GM23248 (cell line): ENCODE measurements at regions not wholly inside any gene's neighbourhood (a gene's known extent, or its start where the extent isn't known, plus 50 kb on each side); places are given as distances from the start of the nearest gene placed in this dataset.

Source experiments
- DNase-seq: peaks from one replicate; pipeline ENCODE4 v3.0.0-alpha.2; 2015
- H2AFZ ChIP-seq: fragments of 200-600 bp; sonication (generic); 2 replicates; pipeline ENCODE4 v1.6.1; 2016; ENCODE audit warnings: antibody characterized with exemption
- H3F3A ChIP-seq: fragments of 200-600 bp; sonication (generic); 2 replicates; pipeline ENCODE4 v1.6.1; 2016; ENCODE audit warnings: mild to moderate bottlenecking, antibody characterized with exemption, mixed run types; ENCODE audit not compliant: insufficient read depth
- H3K27ac ChIP-seq: fragments of 200-600 bp; sonication (generic); 2 replicates; pipeline ENCODE4 v1.5.1; 2016; ENCODE audit warnings: mild to moderate bottlenecking
- H3K27me3 ChIP-seq: fragments of 200-600 bp; sonication (generic); replicated peaks from 2 replicates; pipeline ENCODE4 v1.6.1; 2016; ENCODE audit warnings: mild to moderate bottlenecking; ENCODE audit not compliant: insufficient read depth
- H3K36me3 ChIP-seq: fragments of 200-600 bp; sonication (generic); 2 replicates; pipeline ENCODE4 v1.6.1; 2016; ENCODE audit warnings: low read depth, mild to moderate bottlenecking
- H3K4me1 ChIP-seq: fragments of 200-600 bp; sonication (generic); 2 replicates; pipeline ENCODE4 v1.6.1; 2016; ENCODE audit warnings: mild to moderate bottlenecking; ENCODE audit not compliant: insufficient read depth
- H3K4me2 ChIP-seq: fragments of 200-600 bp; sonication (generic); one replicate; pipeline ENCODE4 v1.6.1; 2016; ENCODE audit warnings: mild to moderate bottlenecking; ENCODE audit not compliant: unreplicated experiment
- H3K4me3 ChIP-seq: fragments of 200-600 bp; sonication (generic); 2 replicates; pipeline ENCODE4 v1.5.1; 2016; ENCODE audit warnings: mild to moderate bottlenecking
- H3K79me2 ChIP-seq: fragments of 200-600 bp; sonication (generic); 2 replicates; pipeline ENCODE4 v1.6.1; 2016; ENCODE audit warnings: mild to moderate bottlenecking; ENCODE audit not compliant: insufficient read depth
- H3K9ac ChIP-seq: fragments of 200-600 bp; sonication (generic); 2 replicates; pipeline ENCODE4 v1.6.1; 2016; ENCODE audit warnings: mild to moderate bottlenecking
- H3K9me2 ChIP-seq: fragments of 200-600 bp; sonication (generic); 2 replicates; pipeline ENCODE4 v1.6.1; 2016; ENCODE audit warnings: mixed run types, mild to moderate bottlenecking, moderate library complexity; ENCODE audit not compliant: insufficient read depth
- H3K9me3 ChIP-seq: fragments of 200-600 bp; sonication (generic); one replicate; pipeline ENCODE4 v1.6.1; 2017; ENCODE audit warnings: low read depth
- H4K20me1 ChIP-seq: fragments of 200-600 bp; sonication (generic); 2 replicates; pipeline ENCODE4 v1.6.0; 2016; ENCODE audit not compliant: insufficient read depth
- EZH2 ChIP-seq: fragments of 200-600 bp; sonication (generic); IDR thresholded peaks from 2 replicates; pipeline ENCODE4 v1.6.1; 2018; ENCODE audit warnings: antibody characterized with exemption, mild to moderate bottlenecking; ENCODE audit not compliant: insufficient read depth, poor library complexity, severe bottlenecking
- EZH2phosphoT487 ChIP-seq: fragments of 200-600 bp; sonication (generic); IDR thresholded peaks from 2 replicates; pipeline ENCODE4 v1.6.1; 2018; ENCODE audit warnings: antibody characterized with exemption, moderate library complexity, mild to moderate bottlenecking, low read depth; ENCODE audit not compliant: insufficient read depth
- WGBS, 2 experiments: methylation state at CpG; one replicate each; pipeline ENCODE4 v1.1.6; 2015 to 2017; ENCODE audit warnings: low lambda C conversion rate in 2 of 2, low coverage in 1 of 2; ENCODE audit errors: missing lambda C conversion rate in 2 of 2; 5-methylcytosine and 5-hydroxymethylcytosine counted together
- in situ Hi-C: fragments of 300-500 bp; cut with MboI; formaldehyde crosslinking; loops from 2 replicates; pipeline ENCODE4 v1.15.0; 2020

- Histone ChIP-seq H3F3A (no peaks in the 10 kb centered on the region), H3K4me1 (no peaks in the 10 kb centered on the region), H3K4me2 (no peak overlapping the region), H3K4me3 (no peak overlapping the region), H3K27me3 (no peaks in the 10 kb centered on the region), H3K79me2 (no peaks in the 10 kb centered on the region), H3K27ac (no peak overlapping the region), H3K36me3 (no peaks in the 10 kb centered on the region), H2AFZ (no peak overlapping the region), H3K9ac (no peak overlapping the region), H4K20me1 (no peaks in the 10 kb centered on the region), H3K9me3 (no peaks in the 10 kb centered on the region), H3K9me2 (no peaks in the 10 kb centered on the region)
- in situ Hi-C loops: no loop called here
- WGBS, 2 experiments: 44 to 46% methylated on average over 5 of the region's 5 CpGs
- no peak for DNase-seq
- TF ChIP-seq EZH2phosphoT487: no peak
- TF ChIP-seq EZH2: no peak
Observed at GRCh38 chr4:12286351-12286750, 857.7 kb upstream of the HS3ST1 start.

GRCh38 chr4:12270546-12270945 is 841.9 kb upstream of the HS3ST1 start:
- no peaks in the 10 kb centered on the region for H3K9me3 ChIP-seq

GRCh38 chr4:12265554-12265953 is 836.9 kb upstream of the HS3ST1 start:
- Histone ChIP-seq H3F3A (no peaks in the 10 kb centered on the region), H3K4me2 (no peak overlapping the region), H4K20me1 (no peaks in the 10 kb centered on the region), H3K27me3 (no peaks in the 10 kb centered on the region), H3K4me3 (no peak overlapping the region), H3K9me2 (no peaks in the 10 kb centered on the region), H3K36me3 (no peaks in the 10 kb centered on the region), H3K9me3 (no peaks in the 10 kb centered on the region), H3K27ac (no peak overlapping the region), H3K4me1 (no peaks in the 10 kb centered on the region), H2AFZ (no peak overlapping the region), H3K9ac (no peak overlapping the region), H3K79me2 (no peaks in the 10 kb centered on the region)
- TF ChIP-seq EZH2phosphoT487 (no peak), EZH2 (no peak)
- DNase-seq: no peak
- in situ Hi-C loops: no loop called here
- WGBS, 2 experiments: 12 to 22% methylated on average over 2 of the region's 2 CpGs

More at GRCh38 chr4:12270546-12270945, 841.9 kb upstream of the HS3ST1 start:
- Histone ChIP-seq H3K79me2 (no peaks in the 10 kb centered on the region), H3K4me1 (no peaks in the 10 kb centered on the region), H3K4me3 (no peak overlapping the region), H3K27ac (no peak overlapping the region), H3K9me2 (no peaks in the 10 kb centered on the region), H3K9ac (no peak overlapping the region), H3F3A (no peaks in the 10 kb centered on the region), H3K4me2 (no peak overlapping the region), H4K20me1 (no peaks in the 10 kb centered on the region), H2AFZ (no peak overlapping the region), H3K27me3 (no peaks in the 10 kb centered on the region), H3K36me3 (no peaks in the 10 kb centered on the region)
- WGBS, 2 experiments: 7 to 13% methylated on average over 4 of the region's 4 CpGs
- in situ Hi-C loops: no loop called here
- no peak for TF ChIP-seq EZH2
- TF ChIP-seq EZH2phosphoT487: no peak
- no peak for DNase-seq

GRCh38 chr4:12260453-12260852 is 831.8 kb upstream of the HS3ST1 start:
- 53 to 63% methylated on average over 3 of the region's 3 CpGs for WGBS, 2 experiments
- no peaks in the 10 kb centered on the region for H3K36me3 ChIP-seq
- no peaks in the 10 kb centered on the region for H3K9me2 ChIP-seq
- no peak overlapping the region for H2AFZ ChIP-seq
- H3K9ac ChIP-seq: no peak overlapping the region
- H3K4me1 ChIP-seq: no peaks in the 10 kb centered on the region
- no peak overlapping the region for H3K27ac ChIP-seq
- H3K4me3 ChIP-seq: no peak overlapping the region
- in situ Hi-C loops: no loop called here
- H3K9me3 ChIP-seq: no peaks in the 10 kb centered on the region
- H3K79me2 ChIP-seq: no peaks in the 10 kb centered on the region
- no peak for DNase-seq
- no peaks in the 10 kb centered on the region for H3F3A ChIP-seq
- no peaks in the 10 kb centered on the region for H4K20me1 ChIP-seq
- no peak for TF ChIP-seq EZH2
- no peak for TF ChIP-seq EZH2phosphoT487
- no peak overlapping the region for H3K4me2 ChIP-seq
- H3K27me3 ChIP-seq: no peaks in the 10 kb centered on the region

GRCh38 chr4:12244973-12245372 is 816.3 kb upstream of the HS3ST1 start:
- in situ Hi-C loops: no loop called here
- Histone ChIP-seq H3K36me3 (no peaks in the 10 kb centered on the region), H2AFZ (no peak overlapping the region), H3K4me3 (no peak overlapping the region), H3K27ac (no peak overlapping the region), H3K9ac (no peak overlapping the region), H4K20me1 (no peaks in the 10 kb centered on the region), H3K4me2 (no peak overlapping the region), H3K4me1 (no peaks in the 10 kb centered on the region), H3F3A (no peaks in the 10 kb centered on the region), H3K79me2 (no peaks in the 10 kb centered on the region), H3K27me3 (no peaks in the 10 kb centered on the region), H3K9me3 (no peaks in the 10 kb centered on the region), H3K9me2 (no peaks in the 10 kb centered on the region)
- DNase-seq: no peak
- TF ChIP-seq EZH2 (no peak), EZH2phosphoT487 (no peak)
- 0 to 5% methylated on average over 3 of the region's 3 CpGs for WGBS, 2 experiments
